CD4-positive, alpha-beta T cell treated with Interleukin-10 for 1 hour (primary cell): ENCODE measurements at regions not wholly inside any gene's neighbourhood (a gene's known extent, or its start where the extent isn't known, plus 50 kb on each side); places are given as distances from the start of the nearest gene placed in this dataset.

ENCODE experiments used
- DNase-seq: peaks from one replicate; pipeline ENCODE4 v3.0.0-alpha.2; 2020

DNA sequence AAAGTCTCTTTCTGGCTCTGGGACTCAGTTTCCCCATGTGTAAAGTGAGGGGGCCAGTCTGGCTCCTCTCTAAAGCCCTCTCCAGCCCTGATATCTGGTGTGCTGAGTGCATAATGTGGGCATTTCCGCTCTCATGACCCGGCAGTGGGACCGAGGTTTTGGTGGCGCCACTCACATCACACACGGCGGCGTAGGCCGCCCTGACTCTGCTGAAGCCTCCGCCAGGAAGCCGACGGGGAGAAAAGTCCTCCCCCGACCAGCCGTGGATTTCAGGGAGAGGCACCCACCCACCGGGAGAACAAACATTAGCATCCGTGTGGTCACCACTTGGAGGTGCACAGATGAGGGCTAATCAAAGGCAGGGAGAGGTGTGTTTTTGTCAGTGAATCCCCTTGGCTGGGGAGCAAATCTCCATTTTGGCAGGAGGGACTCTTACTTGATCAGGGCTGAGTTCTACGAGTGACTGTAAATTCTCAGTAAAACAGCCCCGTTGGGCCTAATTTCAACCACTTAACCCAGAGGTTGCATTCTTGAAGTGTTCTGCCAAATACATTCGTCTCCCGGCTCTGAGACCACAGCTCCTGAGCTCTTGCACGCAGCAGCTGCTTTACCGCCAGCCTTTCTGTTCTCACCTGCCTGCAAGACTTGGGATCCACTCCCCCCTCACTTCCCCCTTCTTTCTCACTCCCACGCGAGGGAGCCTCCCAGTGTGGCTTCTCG, 118.2 kb downstream of the FOXD2 start:
- no peak for DNase-seq

DNA sequence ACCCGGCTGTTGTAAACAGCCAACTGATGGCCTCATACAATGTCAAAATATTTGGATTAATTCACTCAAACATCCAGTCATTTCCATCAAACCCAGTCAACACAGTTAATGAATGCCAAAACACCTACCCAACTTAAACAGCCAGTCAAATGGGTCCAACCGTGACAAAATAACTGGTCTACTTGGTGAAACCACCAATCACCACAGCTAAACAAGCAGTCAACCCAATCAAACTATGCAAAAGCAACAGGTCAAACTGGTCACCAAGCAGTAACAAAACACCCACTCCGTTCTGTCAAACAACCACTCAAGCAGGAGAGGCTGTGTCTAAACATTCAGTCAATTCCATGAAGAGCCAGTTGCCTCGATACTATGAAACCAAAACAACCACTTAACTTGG, 119.2 kb downstream of the FOXD2 start:
- no peak for DNase-seq

DNA sequence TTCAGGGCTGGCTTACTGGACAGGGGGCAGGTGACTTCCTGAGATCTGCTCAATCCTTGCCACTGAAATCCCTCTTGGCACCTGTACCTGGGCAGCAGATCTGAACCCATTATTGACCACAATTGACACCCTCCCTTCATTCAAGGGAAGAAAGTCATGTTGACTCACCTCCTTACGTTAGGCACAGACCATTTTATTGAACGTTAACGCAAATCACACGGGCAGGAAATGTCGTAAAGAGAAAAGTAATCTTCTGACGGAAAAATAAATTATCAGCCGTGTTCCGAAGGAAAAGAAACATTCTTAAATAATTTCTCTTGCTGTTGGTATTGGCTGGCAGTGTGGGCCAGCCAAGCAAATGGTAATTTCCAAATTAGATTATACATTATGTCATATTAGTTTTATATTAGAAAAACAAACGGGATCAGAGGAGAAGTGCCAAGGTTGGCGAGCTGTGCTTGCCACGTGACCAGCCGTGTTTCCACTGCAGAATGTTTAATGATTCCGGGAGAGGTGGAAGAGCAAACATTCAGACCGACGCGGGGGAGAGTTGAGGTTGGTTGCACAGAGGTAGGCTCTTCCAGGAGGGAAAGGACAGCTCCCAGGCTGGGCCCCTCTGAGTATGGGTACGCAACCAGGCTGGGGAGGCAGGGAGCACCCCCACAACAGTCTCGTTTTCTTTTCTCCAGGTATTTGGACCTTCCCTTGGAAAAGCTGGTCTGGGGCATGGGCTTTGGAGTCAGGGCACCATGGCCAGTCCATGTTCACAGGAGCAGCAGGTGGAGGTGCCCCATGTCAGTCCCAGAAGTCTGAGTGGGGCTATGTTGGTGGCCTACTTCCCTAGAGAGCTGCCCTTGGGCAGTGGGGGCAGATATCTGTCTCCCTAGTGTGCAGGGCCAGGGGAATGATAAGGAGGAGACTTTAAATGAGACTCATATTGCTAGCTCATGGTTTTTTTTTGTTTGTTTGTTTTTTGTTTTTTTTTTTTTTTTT, 121.1 kb downstream of the FOXD2 start:
- no peak for DNase-seq

DNA sequence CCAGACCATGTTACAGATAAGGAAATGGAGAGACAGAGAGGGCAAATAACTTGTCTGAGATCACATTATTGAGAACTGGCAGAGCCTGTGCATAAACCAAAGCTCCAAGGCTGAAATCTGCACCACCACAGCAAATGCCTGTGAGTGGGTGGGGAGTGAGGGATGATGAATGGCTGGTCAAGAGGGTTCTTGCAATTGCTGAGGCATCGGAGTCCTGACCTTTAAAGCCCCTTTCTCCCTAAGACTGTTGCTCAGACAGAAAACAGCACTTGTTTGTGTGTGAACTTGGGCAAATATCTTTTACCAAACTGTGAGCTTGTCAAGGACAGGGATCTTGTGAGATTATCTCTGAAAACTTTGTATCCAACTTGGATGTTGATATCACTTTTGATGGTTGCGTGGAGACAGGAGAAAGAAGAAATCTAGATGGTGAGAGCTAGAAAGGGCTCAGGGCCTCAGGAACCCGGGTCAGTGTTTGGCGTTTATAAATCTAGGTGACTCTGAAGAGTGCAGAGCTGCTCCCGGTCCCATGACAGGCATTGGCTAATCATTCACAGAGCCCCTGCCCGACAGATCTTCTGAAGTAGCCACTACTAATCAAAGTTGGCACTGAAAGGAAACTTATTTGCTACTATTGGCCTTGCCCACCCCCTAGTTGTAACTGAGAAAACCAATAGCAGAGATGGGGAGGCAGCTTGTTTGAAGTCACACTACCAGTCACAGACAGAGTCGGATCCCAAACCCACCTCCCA, 122.3 kb downstream of the FOXD2 start:
- DNase-seq: no peak

DNA sequence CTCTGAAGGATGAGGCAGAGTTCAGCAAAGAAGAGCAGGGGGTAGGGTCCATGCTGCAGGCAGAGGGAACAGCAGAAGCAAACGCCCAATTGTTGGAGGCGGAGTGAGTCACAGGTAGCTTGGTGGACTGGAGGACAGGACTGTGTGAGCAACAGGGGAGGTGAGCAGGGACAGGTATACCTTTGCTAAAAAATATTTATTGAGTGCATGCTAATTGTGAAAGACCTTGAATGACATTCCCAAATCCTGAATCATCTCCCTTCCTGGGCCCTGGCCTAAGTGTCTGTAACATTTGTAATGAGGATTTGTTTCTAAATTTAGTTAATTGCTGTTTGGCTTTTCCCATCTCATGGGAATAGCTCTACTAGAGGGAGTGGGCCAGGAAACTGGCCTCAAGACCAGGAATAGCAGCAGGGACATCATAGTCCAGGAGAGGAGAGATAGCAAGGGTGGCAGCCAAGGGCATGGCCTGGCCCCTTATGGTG, 123.7 kb downstream of the FOXD2 start:
- DNase-seq: no peak

DNA sequence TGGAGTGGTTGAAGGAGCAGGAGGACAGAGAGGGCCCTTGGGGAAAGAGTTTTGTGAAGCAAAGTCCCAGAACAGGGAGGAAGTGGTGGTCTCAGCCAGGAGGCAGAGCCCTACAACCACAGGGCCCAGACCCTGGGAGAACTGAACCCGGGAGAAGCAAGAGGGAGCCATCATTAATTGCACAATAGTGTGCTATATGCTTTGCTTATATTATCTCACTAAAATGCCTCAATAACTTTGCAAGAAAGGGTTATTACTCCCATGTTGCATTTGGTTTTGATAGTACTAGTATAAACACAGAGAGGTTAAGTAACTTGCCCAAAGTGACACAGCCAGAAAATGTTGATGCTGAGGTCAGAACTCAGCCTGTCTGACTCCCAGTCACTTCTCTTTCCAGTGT, 124.3 kb downstream of the FOXD2 start:
- DNase-seq: no peak

DNA sequence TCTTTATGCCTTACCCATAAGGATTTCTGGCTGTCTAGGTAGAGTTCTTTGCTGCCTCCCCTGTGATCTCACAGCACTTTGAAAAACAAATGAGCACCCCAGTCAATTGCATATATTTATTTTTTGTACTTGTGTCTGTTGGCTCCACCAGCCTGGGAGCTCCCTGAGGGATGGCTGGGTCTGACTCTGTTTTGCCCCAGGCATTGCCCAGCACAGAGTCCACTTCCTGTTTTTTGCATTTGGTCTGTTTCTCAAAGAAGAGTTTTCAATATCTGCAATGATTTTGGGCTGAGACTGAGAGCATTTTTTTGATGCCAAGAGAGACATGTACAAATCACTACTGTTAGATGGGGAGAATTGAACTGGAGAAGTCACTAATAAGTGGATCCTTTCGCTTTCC, 125.0 kb downstream of the FOXD2 start:
- DNase-seq: no peak

DNA sequence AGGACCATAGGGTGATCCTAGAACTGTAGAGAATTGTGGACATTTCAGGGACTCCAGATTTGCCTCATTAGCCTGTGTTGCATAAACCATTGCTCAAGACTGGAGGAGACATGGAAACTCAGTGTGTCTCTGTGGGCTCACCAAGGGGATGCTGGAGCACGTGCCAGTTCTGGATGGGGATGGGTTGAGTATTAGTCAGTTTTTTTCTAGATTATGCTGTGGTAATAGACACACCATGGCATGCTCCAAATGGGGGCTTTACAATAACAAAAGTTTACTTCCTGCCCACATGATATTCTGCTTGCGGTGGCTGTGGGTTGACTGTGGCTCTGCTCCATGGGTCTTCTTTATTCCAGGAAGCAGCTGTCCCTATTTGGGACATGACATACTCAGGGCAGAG, 125.4 kb downstream of the FOXD2 start:
- DNase-seq: no peak

DNA sequence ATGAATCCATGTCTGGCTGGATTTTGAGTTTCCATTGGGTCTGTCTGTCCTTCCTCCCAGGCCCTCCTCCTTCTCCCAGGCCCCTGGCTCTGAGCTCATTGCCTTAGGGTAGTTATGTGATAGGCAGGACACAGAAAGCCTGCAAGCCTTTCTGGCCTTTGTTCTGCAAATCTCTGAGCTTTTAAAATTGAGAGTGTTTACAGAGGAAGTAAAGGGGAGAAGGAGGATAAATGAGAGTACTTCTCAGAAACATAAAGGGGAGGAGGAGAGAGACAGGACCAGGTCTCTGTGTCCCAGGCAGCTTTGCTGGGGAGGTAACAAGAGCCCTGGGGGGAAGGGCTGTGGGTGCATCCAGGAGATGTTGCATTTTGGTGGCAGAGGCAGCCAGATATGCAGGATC, 126.7 kb downstream of the FOXD2 start:
- no peak for DNase-seq

DNA sequence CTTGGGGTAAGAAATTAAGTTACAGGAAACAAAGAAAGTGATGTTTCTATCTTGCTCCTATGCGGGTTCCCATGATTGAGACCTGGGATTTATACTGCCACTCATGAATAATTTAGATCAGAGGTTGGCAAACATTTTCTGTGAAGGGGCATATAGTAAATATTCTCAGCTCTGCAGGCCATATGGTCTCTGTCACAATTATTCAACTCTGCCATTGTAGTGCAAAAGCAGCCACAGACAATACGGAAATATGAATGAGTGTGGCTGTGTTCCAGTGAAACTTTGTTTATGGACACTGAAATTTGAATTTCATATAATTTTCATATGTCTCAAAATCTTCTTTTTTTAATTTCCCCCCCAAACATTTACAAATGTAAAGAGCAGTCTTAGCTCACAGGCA, 127.2 kb downstream of the FOXD2 start:
- no peak for DNase-seq

DNA sequence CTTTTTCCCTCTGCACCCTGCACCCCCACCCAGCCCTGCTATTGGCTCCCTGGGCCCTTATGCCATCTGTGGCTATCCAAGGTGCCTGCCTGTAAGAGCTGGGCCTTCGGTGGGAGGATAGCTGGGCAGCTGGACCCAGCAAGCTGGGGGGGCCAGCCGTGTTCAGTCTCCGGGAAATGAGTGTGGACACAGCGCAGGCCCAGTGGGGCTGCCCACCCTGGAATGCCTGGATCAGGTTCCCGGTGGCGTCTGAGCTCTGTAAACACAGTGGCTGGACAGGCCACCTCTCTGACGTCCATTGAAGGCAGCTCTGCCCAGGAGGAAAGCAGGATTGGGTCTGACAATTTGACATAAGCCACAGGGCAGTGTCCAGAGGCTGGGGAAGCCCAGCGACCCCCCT, 127.8 kb downstream of the FOXD2 start:
- DNase-seq: no peak

DNA sequence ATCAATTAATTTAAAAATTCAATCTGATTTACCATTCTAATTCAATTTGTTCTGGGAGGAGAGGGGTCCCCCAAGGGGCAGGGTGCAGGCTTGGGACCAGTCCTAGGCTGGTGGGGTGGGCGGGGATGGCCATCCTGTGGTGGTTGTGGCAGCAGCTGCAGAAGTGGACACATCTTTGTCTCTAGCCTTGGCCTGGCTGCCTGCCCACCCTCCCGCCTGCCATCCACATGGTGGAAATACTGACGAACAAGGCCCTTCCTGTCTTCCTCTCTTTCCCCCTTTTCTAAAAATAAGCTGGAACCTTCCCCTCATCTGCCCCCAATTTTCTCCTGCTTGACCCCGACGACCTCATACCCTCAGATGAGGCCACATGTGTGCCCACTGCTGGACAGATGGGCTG, 130.9 kb downstream of the FOXD2 start:
- DNase-seq: no peak

DNA sequence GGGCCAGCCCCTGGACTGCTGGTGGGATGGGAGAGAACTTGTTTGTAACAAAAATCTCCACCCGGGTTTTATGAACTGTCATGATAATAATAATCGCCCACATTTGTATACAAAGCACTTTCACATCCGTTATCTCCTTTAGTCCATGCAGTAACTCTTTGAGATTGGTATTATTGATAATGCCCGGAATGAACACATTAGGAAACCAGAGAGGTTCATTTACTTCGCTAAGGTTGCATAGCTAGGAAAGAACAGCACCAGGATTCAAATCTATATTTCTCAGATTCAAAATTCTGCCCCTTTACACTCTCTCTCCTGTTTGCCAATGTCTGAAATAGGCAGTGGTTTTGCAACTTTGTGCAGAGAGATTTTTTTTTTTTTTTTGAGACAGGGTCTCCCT, 131.4 kb downstream of the FOXD2 start:
- no peak for DNase-seq

DNA sequence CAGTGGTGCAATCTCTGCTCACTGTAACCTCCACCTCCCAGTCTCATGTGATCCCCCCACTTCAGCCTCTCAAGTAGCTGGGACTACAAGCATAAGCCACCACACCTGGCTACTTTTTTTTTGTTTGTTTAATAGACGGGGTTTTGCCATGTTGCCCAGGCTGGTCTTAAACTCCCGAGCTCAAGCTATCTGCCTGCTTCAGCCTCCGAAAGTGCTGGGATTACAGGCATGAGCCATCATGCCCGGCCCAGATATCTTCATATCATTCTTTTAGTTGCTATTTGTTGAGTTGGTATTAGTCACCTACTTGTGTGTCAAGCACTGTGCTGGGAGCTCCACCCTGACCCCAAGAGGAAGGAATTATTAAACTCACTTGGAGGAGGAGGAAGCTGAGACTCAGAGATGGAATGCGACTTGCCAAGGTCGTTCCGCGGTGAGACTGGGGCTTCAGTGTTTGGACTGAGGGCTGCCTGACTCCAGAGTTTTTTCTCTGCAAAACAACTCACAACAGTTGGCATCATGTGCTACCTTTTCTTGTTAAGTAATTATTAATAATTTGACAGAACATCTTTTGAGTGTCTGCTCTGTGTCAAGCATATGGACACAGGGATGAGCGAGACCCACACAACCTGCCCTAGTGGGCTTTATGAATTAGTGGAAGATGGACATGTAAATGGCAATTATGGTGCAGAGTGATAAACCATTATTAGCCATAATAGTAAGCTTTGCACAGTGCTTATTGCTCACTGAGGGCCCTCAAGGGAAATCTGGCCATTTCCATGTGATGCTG, 132.0 kb downstream of the FOXD2 start:
- DNase-seq: no peak

DNA sequence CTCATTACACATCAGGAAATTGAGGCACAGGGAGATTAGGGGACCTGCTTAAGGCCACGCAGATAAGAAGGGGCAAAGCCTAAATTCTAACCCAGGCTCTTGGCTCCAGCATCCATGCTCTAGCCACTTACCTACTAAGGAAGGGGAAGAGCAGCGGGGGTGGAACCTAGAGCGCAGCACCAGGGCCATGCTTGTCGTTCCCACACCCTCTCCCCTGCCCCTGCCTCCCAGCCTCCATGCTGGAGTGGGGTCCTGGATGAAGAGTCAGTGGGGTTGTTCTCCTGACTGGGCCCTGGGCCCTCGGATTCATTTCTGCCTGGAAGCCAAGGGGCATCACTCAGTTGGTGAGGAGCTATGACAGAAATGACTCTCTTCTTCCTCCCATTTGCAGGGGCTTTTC, 133.3 kb downstream of the FOXD2 start:
- no peak for DNase-seq

DNA sequence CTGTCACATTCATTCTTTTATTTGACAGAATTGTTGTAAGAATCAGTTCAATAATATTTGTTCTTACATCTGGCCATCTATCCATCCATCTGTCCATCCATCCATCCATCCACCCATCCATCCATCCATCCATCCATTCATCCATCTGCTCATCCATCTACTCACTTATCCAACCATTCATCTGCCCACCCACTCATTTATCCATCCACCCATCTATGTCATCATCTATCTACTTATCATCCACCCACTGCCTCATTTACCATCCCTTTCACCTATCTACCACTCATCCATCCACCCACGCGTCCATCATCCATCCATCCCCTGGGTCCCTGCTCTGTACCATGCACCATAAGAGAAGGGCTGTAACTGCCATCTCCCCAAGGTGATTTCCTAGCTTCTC, 134.1 kb downstream of the FOXD2 start:
- DNase-seq: no peak

DNA sequence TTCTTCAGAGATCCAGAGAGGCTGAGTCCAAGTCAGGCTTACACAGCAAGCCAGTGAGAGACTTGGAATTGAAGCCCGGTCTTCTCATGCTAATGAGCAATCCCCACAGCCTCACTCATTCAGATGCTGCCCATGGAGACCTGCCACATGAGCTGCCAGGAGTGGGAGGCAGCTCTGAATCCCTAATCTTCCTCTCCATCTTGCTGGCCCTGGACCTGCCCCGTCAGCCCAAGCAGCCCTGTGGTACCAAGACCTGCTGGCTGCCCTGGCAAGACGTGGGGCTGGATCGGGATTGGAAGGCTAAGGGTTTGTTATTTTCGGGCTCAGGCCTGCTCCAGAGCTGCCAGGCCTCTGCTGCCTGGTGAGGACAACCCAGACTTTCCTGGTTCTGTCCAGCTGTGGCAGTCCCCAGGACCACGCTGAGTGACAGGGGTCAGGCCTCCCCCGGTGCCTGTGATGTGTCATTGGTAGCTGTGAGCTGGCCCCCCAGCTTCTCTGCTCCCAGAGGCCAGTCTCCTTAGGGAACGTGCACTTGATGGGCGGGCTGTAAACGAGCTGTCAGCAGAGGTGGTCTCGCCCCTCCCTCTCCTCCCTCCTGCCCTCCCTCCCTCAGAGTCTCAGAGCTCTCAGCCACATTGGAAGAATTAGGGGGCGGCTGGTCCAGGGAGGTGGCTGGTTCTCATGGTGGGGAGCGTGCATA, 135.0 kb downstream of the FOXD2 start:
- no peak for DNase-seq

DNA sequence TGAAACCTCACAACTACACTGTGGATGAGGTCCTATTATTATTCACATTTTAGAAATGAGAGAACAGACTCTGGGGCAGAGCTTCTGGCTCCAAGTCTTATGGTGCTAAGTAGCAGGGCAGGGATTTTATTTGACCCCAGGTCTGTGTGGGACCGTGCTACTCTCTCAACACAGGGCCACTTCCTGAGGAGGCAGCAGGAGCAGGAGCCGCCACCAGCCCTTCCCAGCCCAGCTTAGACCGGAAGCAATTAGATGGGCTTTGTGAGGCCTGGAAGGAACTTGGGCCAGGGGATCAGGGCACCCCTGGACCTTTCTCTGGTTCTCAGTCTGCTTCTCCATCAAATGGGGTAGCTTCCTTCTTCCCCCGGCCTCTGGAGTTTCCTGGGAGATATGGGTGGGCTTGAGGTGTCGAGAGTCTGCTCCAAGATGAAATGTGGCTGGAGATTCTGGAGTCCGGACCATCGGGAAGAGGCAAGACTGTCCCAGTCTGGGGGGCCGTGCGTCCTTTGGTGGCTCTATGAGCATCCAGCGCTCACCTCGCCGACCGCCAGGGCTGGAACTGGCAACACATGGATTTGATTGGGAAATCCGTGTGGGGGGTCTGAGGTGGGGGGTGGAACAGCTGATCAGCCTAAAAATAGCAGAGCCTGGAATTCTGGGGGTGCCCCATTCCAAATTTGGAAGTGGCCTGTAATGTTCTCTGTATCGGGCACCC, 136.8 kb downstream of the FOXD2 start:
- DNase-seq: no peak

DNA sequence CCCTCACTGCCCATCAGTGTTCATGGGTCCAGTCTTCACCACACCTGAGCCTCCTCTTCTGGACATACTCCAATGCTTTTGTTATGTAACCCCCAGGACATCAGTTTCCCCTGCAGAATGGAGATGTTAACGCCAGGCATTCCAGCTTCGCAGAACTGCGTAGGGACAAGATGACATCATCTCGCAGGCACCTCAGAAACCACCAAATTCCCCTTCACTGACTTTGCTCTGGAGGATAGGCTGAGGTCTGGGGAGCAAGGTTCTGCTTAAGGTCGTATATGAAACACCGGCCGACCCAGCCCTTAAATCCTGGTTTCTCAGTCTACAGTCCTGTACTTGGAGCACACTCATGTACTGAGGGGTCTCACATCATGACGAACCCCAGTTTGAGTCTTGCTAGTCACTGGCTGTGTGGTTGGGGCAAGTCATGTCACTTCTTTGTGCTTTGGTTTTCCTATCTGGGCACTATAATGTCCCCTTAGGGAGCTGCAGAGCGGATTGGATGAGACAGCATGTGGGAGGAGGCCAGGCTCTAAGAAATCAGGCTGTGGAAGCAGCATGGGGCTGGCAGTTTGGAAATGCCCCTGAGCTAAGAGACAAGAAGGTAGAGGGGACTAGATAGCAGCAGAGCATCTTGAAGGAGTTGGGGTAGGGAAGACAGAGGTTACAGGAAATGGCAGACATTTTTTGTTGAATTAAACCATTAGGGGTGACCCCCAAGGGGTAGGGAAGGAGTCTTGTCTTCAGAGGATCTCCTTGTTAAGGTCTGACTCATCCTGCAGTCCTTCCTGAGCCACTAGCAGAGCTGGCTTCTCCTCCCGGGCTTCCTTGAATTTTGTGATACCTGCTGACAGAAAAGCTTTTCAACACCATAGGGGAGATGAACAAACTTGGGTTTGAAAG, 138.3 kb downstream of the FOXD2 start:
- no peak for DNase-seq

DNA sequence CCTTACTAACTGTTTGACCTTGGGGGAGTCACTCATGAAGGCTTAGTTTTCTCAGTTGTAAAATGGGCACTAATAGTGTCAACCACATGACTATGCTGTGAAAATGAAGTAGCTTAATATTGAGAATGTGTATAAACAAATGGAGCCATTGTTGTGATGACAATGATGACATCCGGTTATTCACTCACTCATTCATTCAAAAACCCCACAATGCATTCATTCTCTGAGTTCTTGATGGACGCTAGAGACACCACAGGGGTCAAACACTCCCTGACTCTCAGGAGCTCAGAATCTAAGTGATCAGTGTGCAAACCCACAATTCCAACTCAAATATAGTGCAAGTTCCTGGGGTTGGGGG, 138.9 kb downstream of the FOXD2 start:
- DNase-seq: no peak
